Neural crest cell (in vitro differentiated cells): ENCODE measurements at regions not wholly inside any gene's neighbourhood (a gene's known extent, or its start where the extent isn't known, plus 50 kb on each side); places are given as distances from the start of the nearest gene placed in this dataset.
"Not testable (repeated sequence)": the region's sequence is repeated elsewhere in the genome, so short reads cannot be mapped to it uniquely, and the experiment has no call there.

ENCODE experiments used
- DNase-seq: peaks from one replicate; pipeline ENCODE4 v3.0.0; 2021; ENCODE audit warnings: low read depth, mixed read lengths, low spot score
- H3K27ac Mint-ChIP-seq: one replicate; pipeline ENCODE4 v1.8.0; 2021; ENCODE audit warnings: mild to moderate bottlenecking, mixed read lengths; ENCODE audit not compliant: unreplicated experiment
- H3K27me3 Mint-ChIP-seq: 2 replicates; pipeline ENCODE4 v1.8.0; 2021; ENCODE audit warnings: low read depth, mild to moderate bottlenecking, mixed read lengths
- H3K36me3 Mint-ChIP-seq: 2 replicates; pipeline ENCODE4 v1.8.0; 2021; ENCODE audit warnings: low read depth, mild to moderate bottlenecking, mixed read lengths
- H3K4me1 Mint-ChIP-seq: 2 replicates; pipeline ENCODE4 v1.8.0; 2021; ENCODE audit warnings: mixed read lengths
- H3K4me3 Mint-ChIP-seq: one replicate; pipeline ENCODE4 v1.8.0; 2021; ENCODE audit warnings: mild to moderate bottlenecking, mixed read lengths
- H3K9me3 Mint-ChIP-seq: 2 replicates; pipeline ENCODE4 v1.8.0; 2021; ENCODE audit warnings: mixed read lengths
- CTCF ChIP-seq: fragments of 200-600 bp; sonication (generic); conservative IDR thresholded peaks from 2 replicates; pipeline ENCODE4 v1.5.0; 2021; ENCODE audit warnings: antibody characterized with exemption, mild to moderate bottlenecking

GRCh38 chr10:33919244-33919643, 584.8 kb upstream of the NRP1 start:
- no peak overlapping the region for H3K4me3 Mint-ChIP-seq
- DNase-seq: no peak
- H3K36me3 Mint-ChIP-seq: no peaks in the 10 kb centered on the region
- H3K27me3 Mint-ChIP-seq: no peaks in the 10 kb centered on the region
- H3K9me3 Mint-ChIP-seq: no peaks in the 10 kb centered on the region
- H3K27ac Mint-ChIP-seq: no peak overlapping the region
- no peak for TF ChIP-seq CTCF
- peaks cover 7% of the 10 kb centered on the region for H3K4me1 Mint-ChIP-seq

- H3K9me3 Mint-ChIP-seq: no peaks in the 10 kb centered on the region
Measured at GRCh38 chr10:33917069-33917780, 582.8 kb upstream of the NRP1 start.

GRCh38 chr10:33914746-33915145, 580.3 kb upstream of the NRP1 start:
- no peaks in the 10 kb centered on the region for H3K9me3 Mint-ChIP-seq
- H3K27ac Mint-ChIP-seq: no peak overlapping the region
- H3K27me3 Mint-ChIP-seq: no peaks in the 10 kb centered on the region
- TF ChIP-seq CTCF: no peak
- no peak overlapping the region for H3K4me3 Mint-ChIP-seq
- no peak for DNase-seq
- H3K36me3 Mint-ChIP-seq: no peaks in the 10 kb centered on the region
- peaks cover 7% of the 10 kb centered on the region for H3K4me1 Mint-ChIP-seq

More at GRCh38 chr10:33917069-33917780, 582.8 kb upstream of the NRP1 start:
- no peak for TF ChIP-seq CTCF
- Mint-ChIP-seq H3K4me1 (peaks cover 7% of the 10 kb centered on the region), H3K4me3 (no peak overlapping the region), H3K27me3 (no peaks in the 10 kb centered on the region), H3K36me3 (no peaks in the 10 kb centered on the region), H3K27ac (no peak overlapping the region)
- no peak for DNase-seq

- no peak for DNase-seq
- no peak overlapping the region for H3K4me3 Mint-ChIP-seq
- H3K36me3 Mint-ChIP-seq: no peaks in the 10 kb centered on the region
- no peaks in the 10 kb centered on the region for H3K9me3 Mint-ChIP-seq
- no peak for TF ChIP-seq CTCF
- H3K27ac Mint-ChIP-seq: no peak overlapping the region
- peaks cover 14% of the 10 kb centered on the region for H3K4me1 Mint-ChIP-seq
- no peaks in the 10 kb centered on the region for H3K27me3 Mint-ChIP-seq
Measured at GRCh38 chr10:33913194-33913593, 578.7 kb upstream of the NRP1 start.

GRCh38 chr10:33909476-33909875, 575.0 kb upstream of the NRP1 start:
- H3K27me3 Mint-ChIP-seq, H3K27ac Mint-ChIP-seq, H3K4me3 Mint-ChIP-seq, H3K9me3 Mint-ChIP-seq, H3K36me3 Mint-ChIP-seq, DNase-seq: not testable (repeated sequence)
- H3K4me1 Mint-ChIP-seq: peaks cover 12% of the 10 kb centered on the region

- Mint-ChIP-seq H3K27ac (no peak overlapping the region), H3K36me3 (peaks cover 5% of the 10 kb centered on the region), H3K4me3 (no peak overlapping the region), H3K27me3 (no peaks in the 10 kb centered on the region), H3K4me1 (peaks cover 10% of the 10 kb centered on the region), H3K9me3 (peaks cover 13% of the 10 kb centered on the region)
- DNase-seq: no peak
- TF ChIP-seq CTCF: no peak
Measured at GRCh38 chr10:33901166-33901565, 566.7 kb upstream of the NRP1 start.
